HCT116 (cell line): ENCODE measurements at regions not wholly inside any gene's neighbourhood (a gene's known extent, or its start where the extent isn't known, plus 50 kb on each side); places are given as distances from the start of the nearest gene placed in this dataset.

Experiments
- CEBPB ChIP-seq: IDR thresholded peaks from 2 replicates; pipeline ENCODE4 v1.6.1; 2012; ENCODE audit warnings: low read depth
- CTCF ChIP-seq, 3 experiments: fragments of 200-600 bp in 1 of 3; sonication (generic) in 1 of 3; IDR thresholded peaks in 2 of 3; conservative IDR thresholded peaks in 1 of 3; 2 replicates each; pipeline ENCODE4 v1.5.1; 2012 to 2017; ENCODE audit warnings: low read depth in 2 of 3, low read length in 2 of 3, antibody characterized with exemption in 1 of 3, borderline replicate concordance in 1 of 3, control low read depth in 1 of 3, mild to moderate bottlenecking in 1 of 3, mixed read lengths in 1 of 3, mixed run types in 1 of 3, moderate library complexity in 1 of 3; ENCODE audit not compliant: insufficient read depth in 1 of 3
- EZH2 ChIP-seq: fragments of 200-600 bp; sonication (generic); IDR thresholded peaks from 2 replicates; pipeline ENCODE4 v1.6.1; 2017; ENCODE audit warnings: antibody characterized with exemption, mixed run types
- EZH2phosphoT487 ChIP-seq: fragments of 200-600 bp; IDR thresholded peaks from 2 replicates; pipeline ENCODE4 v1.6.1; 2018; ENCODE audit warnings: antibody characterized with exemption, borderline replicate concordance
- MAX ChIP-seq: IDR thresholded peaks from 2 replicates; pipeline ENCODE4 v1.6.1; 2012
- POLR2A ChIP-seq: IDR thresholded peaks from 2 replicates; pipeline ENCODE4 v1.7.0; 2011; ENCODE audit warnings: borderline replicate concordance; ENCODE audit not compliant: insufficient read depth, insufficient read length; ENCODE audit errors: extremely low read depth
- POLR2AphosphoS5 ChIP-seq: IDR thresholded peaks from 2 replicates; pipeline ENCODE4 v1.6.1; 2011; ENCODE audit warnings: mild to moderate bottlenecking, low read depth, low read length, moderate library complexity
- REST ChIP-seq: IDR thresholded peaks from 2 replicates; pipeline ENCODE4 v1.6.1; 2012; ENCODE audit warnings: low read depth
- TCF7L2 ChIP-seq: IDR thresholded peaks from 2 replicates; pipeline ENCODE4 v1.7.0; 2011; ENCODE audit warnings: borderline replicate concordance, inconsistent platforms; ENCODE audit not compliant: insufficient read depth, insufficient read length; ENCODE audit errors: extremely low read depth
- YY1 ChIP-seq: IDR thresholded peaks from 2 replicates; pipeline ENCODE4 v1.6.1; 2011; ENCODE audit warnings: low read length, low read depth, moderate library complexity, mild to moderate bottlenecking; ENCODE audit not compliant: insufficient replicate concordance; ENCODE audit errors: extremely low read depth
- ZNF274 ChIP-seq: fragments of 200-500 bp; sonication (Bioruptor generic); IDR thresholded peaks from 2 replicates; pipeline ENCODE4 v1.6.1; 2014; ENCODE audit warnings: mild to moderate bottlenecking, low read depth, low read length, inconsistent platforms

GRCh38 chr4:111499291-111499690 lies 646.0 kb upstream of the FAM241A start:
- no peak for TF ChIP-seq CTCF (IDR thresholded peaks at IDR 0.05 in 2 of 3, conservative IDR thresholded peaks at IDR 0.05 in 1 of 3; ENCODE audit: borderline replicate concordance in 1 of 3, insufficient read depth in 1 of 3, low read depth in 2 of 3, low read length in 2 of 3)
- TF ChIP-seq CEBPB: no peak
- TF ChIP-seq POLR2AphosphoS5: no peak
- TF ChIP-seq MAX: no peak
- TF ChIP-seq POLR2A: no peak
- TF ChIP-seq EZH2: no peak
- TF ChIP-seq EZH2phosphoT487: no peak
- no peak for TF ChIP-seq ZNF274
- no peak for TF ChIP-seq YY1
- no peak for TF ChIP-seq TCF7L2
- no peak for TF ChIP-seq REST
